HCT116 (cell line): ENCODE measurements at regions not wholly inside any gene's neighbourhood (a gene's known extent, or its start where the extent isn't known, plus 50 kb on each side); places are given as distances from the start of the nearest gene placed in this dataset.

Experiments used
- ATAC-seq: fragments of 200-7000 bp; cut with Tn5 transposase; 2 replicates; pipeline ENCODE4 v1.9.1; 2020; ENCODE audit warnings: mild to moderate bottlenecking, moderate library complexity
- BruUV-seq: library from RNA; stranded (reverse); fragments of 400-500 nt; replicated peaks from 2 replicates; lab custom pipeline; 2021; lab: Mats Ljungman, UMichigan
- CTCF ChIA-PET: fragments of 300-600 bp; sonication (Branson Sonifier 250); formaldehyde crosslinking; loops from one replicate; lab custom pipeline; 2021; ENCODE audit warnings: antibody characterized with exemption; lab: Charles Lee
- POLR2A ChIA-PET: fragments of 300-600, 350-600 bp; sonication (Branson Sonifier 250); formaldehyde crosslinking; loops from one replicate; lab custom pipeline; 2021; ENCODE audit warnings: antibody characterized with exemption; lab: Charles Lee
- RAD21 ChIA-PET, 2 experiments: fragments of 300-600 bp; sonication (Branson Sonifier 250); formaldehyde crosslinking; loops; one replicate each; lab custom pipeline; 2023; ENCODE audit warnings: low total read pairs in 2 of 2; ENCODE audit not compliant: uncharacterized antibody in 2 of 2, unreplicated experiment in 2 of 2, low non-redundant PET in 1 of 2; lab: Charles Lee
- DNase-seq: peaks from one replicate; pipeline ENCODE4 v3.0.0-alpha.2; 2010; ENCODE audit warnings: low read depth, low spot score
- H2AFZ ChIP-seq: fragments of 200-600 bp; shearing (Covaris generic), sonication (generic); 2 replicates; pipeline ENCODE4 v1.6.1; 2017; ENCODE audit warnings: low read depth, mixed run types, mixed read lengths, antibody characterized with exemption, low read length; ENCODE audit not compliant: poor library complexity, severe bottlenecking
- H3K27ac ChIP-seq: 2 replicates; pipeline ENCODE4 v1.5.1; 2012; ENCODE audit warnings: low read depth, low read length
- H3K27me3 ChIP-seq: fragments of 200-600 bp; sonication (generic); 2 replicates; pipeline ENCODE4 v1.6.1; 2016; ENCODE audit warnings: mixed run types, low read length, mixed read lengths; ENCODE audit not compliant: insufficient read depth
- H3K36me3 ChIP-seq, 2 experiments: fragments of 200-500 bp in 1 of 2; fragments of 200-600 bp in 1 of 2; sonication (Bioruptor generic) in 1 of 2; sonication (generic) in 1 of 2; 2 replicates each; pipeline versions ENCODE4 v1.5.1 to v1.6.1; 2014 to 2016; ENCODE audit warnings: low read length in 2 of 2, inconsistent platforms in 1 of 2, mixed read lengths in 1 of 2, mixed run types in 1 of 2; ENCODE audit not compliant: insufficient read depth in 2 of 2, control insufficient read depth in 1 of 2
- H3K4me1 ChIP-seq, 2 experiments: fragments of 200-600 bp in 1 of 2; sonication (generic) in 1 of 2; 2 replicates each; pipeline versions ENCODE4 v1.5.1 to v1.6.1; 2012 to 2017; ENCODE audit warnings: low read length in 2 of 2, inconsistent platforms in 1 of 2, mild to moderate bottlenecking in 1 of 2, mixed read lengths in 1 of 2, mixed run types in 1 of 2, moderate library complexity in 1 of 2; ENCODE audit not compliant: insufficient read depth in 2 of 2, control insufficient read depth in 1 of 2
- H3K4me2 ChIP-seq: fragments of 200-600 bp; sonication (generic); 2 replicates; pipeline ENCODE4 v1.6.1; 2017; ENCODE audit warnings: mixed run types, low read length, mixed read lengths
- H3K4me3 ChIP-seq, 2 experiments: fragments of 200-600 bp in 1 of 2; sonication (generic) in 1 of 2; replicated peaks in 1 of 2; 2 replicates each; pipeline ENCODE4 v1.5.1; 2011 to 2016; ENCODE audit warnings: low read length in 2 of 2, control low read depth in 1 of 2, low read depth in 1 of 2, mild to moderate bottlenecking in 1 of 2, mixed read lengths in 1 of 2, mixed run types in 1 of 2
- H3K79me2 ChIP-seq: fragments of 200-600 bp; sonication (generic); 2 replicates; pipeline ENCODE4 v1.6.1; 2017; ENCODE audit warnings: mild to moderate bottlenecking, mixed run types, low read length, moderate library complexity, mixed read lengths; ENCODE audit not compliant: insufficient read depth
- H3K9ac ChIP-seq: fragments of 200-600 bp; sonication (generic); 2 replicates; pipeline ENCODE4 v1.6.1; 2016; ENCODE audit warnings: low read length, mixed read lengths
- H3K9me2 ChIP-seq: fragments of 200-600 bp; sonication (generic), shearing (Covaris generic); 2 replicates; pipeline ENCODE4 v1.6.1; 2017; ENCODE audit warnings: mixed run types, mild to moderate bottlenecking, moderate library complexity; ENCODE audit not compliant: insufficient read depth
- H3K9me3 ChIP-seq, 2 experiments: fragments of 200-500 bp in 1 of 2; fragments of 200-600 bp in 1 of 2; sonication (Bioruptor generic) in 1 of 2; sonication (generic) in 1 of 2; 2 replicates each; pipeline ENCODE4 v1.6.1; 2014 to 2017; ENCODE audit warnings: low read length in 2 of 2, mixed read lengths in 2 of 2, inconsistent platforms in 1 of 2, low read depth in 1 of 2, mild to moderate bottlenecking in 1 of 2, mixed run types in 1 of 2, moderate library complexity in 1 of 2; ENCODE audit not compliant: control insufficient read depth in 1 of 2, insufficient read depth in 1 of 2
- H4K20me1 ChIP-seq: fragments of 200-600 bp; sonication (generic), shearing (Covaris generic); 2 replicates; pipeline ENCODE4 v1.6.1; 2017; ENCODE audit warnings: mixed run types, mild to moderate bottlenecking, moderate library complexity; ENCODE audit not compliant: insufficient read depth
- EGR1 ChIP-seq: IDR thresholded peaks from 2 replicates; pipeline ENCODE4 v1.6.1; 2012; ENCODE audit warnings: low read depth
- EZH2 ChIP-seq: fragments of 200-600 bp; sonication (generic); IDR thresholded peaks from 2 replicates; pipeline ENCODE4 v1.6.1; 2017; ENCODE audit warnings: antibody characterized with exemption, mixed run types
- FOSL1 ChIP-seq: IDR thresholded peaks from 2 replicates; pipeline ENCODE4 v1.6.1; 2012; ENCODE audit warnings: low read depth
- POLR2A ChIP-seq: IDR thresholded peaks from 2 replicates; pipeline ENCODE4 v1.7.0; 2011; ENCODE audit warnings: borderline replicate concordance; ENCODE audit not compliant: insufficient read depth, insufficient read length; ENCODE audit errors: extremely low read depth
- POLR2AphosphoS5 ChIP-seq: IDR thresholded peaks from 2 replicates; pipeline ENCODE4 v1.6.1; 2011; ENCODE audit warnings: mild to moderate bottlenecking, low read depth, low read length, moderate library complexity
- RAD21 ChIP-seq: IDR thresholded peaks from 2 replicates; pipeline ENCODE4 v1.6.1; 2012; ENCODE audit warnings: low read depth, mild to moderate bottlenecking
- intact Hi-C: fragments of 100-400 bp; cut with micrococcal nuclease; formaldehyde crosslinking; loops from 2 replicates; pipeline ENCODE4 v1.10.0; 2022
- TF ChIP-seq, protein P1 (sequence below): IDR thresholded peaks from 2 replicates; pipeline ENCODE4 v1.6.1; 2012; ENCODE audit warnings: low read depth
- TF ChIP-seq, protein P2 (sequence below), 3 experiments: fragments of 200-600 bp in 1 of 3; sonication (generic) in 1 of 3; IDR thresholded peaks in 2 of 3; conservative IDR thresholded peaks in 1 of 3; 2 replicates each; pipeline ENCODE4 v1.5.1; 2012 to 2017; ENCODE audit warnings: low read depth in 2 of 3, low read length in 2 of 3, antibody characterized with exemption in 1 of 3, borderline replicate concordance in 1 of 3, control low read depth in 1 of 3, mild to moderate bottlenecking in 1 of 3, mixed read lengths in 1 of 3, mixed run types in 1 of 3, moderate library complexity in 1 of 3; ENCODE audit not compliant: insufficient read depth in 1 of 3

DNA sequence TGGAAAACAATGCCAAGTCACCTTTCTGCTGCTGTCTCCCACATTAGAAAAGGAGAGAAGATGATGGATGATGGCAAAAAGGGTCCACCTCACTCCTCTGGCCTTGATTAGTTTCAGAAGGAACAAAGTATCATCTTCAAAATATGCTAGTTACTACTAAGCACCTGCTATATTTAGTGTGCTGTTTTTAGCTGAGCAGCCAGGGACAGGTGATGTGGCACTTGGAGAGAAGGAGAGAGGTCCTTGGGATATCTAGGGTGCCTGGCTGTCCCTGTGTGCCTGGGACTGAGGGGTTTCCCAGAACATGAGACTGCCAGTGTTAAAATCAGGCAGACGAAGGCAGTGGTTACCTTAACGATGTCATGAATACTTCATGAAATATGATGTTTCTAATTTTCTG, 235.5 kb upstream of the NT5C1B start:
- Histone ChIP-seq H3K4me2 (no peak overlapping the region), H3K9me3 (no peaks in the 10 kb centered on the region), H3K4me1 (no peaks in the 10 kb centered on the region), H3K9ac (no peak overlapping the region), H2AFZ (no peak overlapping the region), H3K9me2 (no peaks in the 10 kb centered on the region), H3K27me3 (peaks cover 7% of the 10 kb centered on the region; the same call in 1 of the 2 replicates), H3K27ac (no peak overlapping the region), H3K4me3 (no peak overlapping the region), H4K20me1 (no peaks in the 10 kb centered on the region), H3K79me2 (no peaks in the 10 kb centered on the region), H3K36me3 (no peaks in the 10 kb centered on the region)
- CTCF ChIA-PET, result interaction anchor here (0.7 to 1.4 kb wide), 2 partner anchors 11 to 305 kb away, joined by 3 to 8 read pairs; no protein-coding TSS in a partner anchor
- ATAC-seq (no peak), DNase-seq (no peak)
- POLR2A ChIA-PET, result no interaction called here
- BruUV-seq, result no TSS peak
- TF ChIP-seq, protein P1, sequence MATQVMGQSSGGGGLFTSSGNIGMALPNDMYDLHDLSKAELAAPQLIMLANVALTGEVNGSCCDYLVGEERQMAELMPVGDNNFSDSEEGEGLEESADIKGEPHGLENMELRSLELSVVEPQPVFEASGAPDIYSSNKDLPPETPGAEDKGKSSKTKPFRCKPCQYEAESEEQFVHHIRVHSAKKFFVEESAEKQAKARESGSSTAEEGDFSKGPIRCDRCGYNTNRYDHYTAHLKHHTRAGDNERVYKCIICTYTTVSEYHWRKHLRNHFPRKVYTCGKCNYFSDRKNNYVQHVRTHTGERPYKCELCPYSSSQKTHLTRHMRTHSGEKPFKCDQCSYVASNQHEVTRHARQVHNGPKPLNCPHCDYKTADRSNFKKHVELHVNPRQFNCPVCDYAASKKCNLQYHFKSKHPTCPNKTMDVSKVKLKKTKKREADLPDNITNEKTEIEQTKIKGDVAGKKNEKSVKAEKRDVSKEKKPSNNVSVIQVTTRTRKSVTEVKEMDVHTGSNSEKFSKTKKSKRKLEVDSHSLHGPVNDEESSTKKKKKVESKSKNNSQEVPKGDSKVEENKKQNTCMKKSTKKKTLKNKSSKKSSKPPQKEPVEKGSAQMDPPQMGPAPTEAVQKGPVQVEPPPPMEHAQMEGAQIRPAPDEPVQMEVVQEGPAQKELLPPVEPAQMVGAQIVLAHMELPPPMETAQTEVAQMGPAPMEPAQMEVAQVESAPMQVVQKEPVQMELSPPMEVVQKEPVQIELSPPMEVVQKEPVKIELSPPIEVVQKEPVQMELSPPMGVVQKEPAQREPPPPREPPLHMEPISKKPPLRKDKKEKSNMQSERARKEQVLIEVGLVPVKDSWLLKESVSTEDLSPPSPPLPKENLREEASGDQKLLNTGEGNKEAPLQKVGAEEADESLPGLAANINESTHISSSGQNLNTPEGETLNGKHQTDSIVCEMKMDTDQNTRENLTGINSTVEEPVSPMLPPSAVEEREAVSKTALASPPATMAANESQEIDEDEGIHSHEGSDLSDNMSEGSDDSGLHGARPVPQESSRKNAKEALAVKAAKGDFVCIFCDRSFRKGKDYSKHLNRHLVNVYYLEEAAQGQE, result no peak
- TF ChIP-seq EGR1 (no peak), FOSL1 (no peak), RAD21 (no peak), POLR2AphosphoS5 (no peak), POLR2A (no peak), EZH2 (no peak)
- TF ChIP-seq, protein P2, sequence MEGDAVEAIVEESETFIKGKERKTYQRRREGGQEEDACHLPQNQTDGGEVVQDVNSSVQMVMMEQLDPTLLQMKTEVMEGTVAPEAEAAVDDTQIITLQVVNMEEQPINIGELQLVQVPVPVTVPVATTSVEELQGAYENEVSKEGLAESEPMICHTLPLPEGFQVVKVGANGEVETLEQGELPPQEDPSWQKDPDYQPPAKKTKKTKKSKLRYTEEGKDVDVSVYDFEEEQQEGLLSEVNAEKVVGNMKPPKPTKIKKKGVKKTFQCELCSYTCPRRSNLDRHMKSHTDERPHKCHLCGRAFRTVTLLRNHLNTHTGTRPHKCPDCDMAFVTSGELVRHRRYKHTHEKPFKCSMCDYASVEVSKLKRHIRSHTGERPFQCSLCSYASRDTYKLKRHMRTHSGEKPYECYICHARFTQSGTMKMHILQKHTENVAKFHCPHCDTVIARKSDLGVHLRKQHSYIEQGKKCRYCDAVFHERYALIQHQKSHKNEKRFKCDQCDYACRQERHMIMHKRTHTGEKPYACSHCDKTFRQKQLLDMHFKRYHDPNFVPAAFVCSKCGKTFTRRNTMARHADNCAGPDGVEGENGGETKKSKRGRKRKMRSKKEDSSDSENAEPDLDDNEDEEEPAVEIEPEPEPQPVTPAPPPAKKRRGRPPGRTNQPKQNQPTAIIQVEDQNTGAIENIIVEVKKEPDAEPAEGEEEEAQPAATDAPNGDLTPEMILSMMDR (IDR thresholded peaks at IDR 0.05 in 2 of 3, conservative IDR thresholded peaks at IDR 0.05 in 1 of 3; ENCODE audit: borderline replicate concordance in 1 of 3, insufficient read depth in 1 of 3, low read depth in 2 of 3, low read length in 2 of 3), result no peak
- intact Hi-C loops, result no loop called here
- RAD21 ChIA-PET, result no interaction called here
